Renal pelvis (tissue), 1 donor: ENCODE measurements at regions not wholly inside any gene's neighbourhood (a gene's known extent, or its start where the extent isn't known, plus 50 kb on each side); places are given as distances from the start of the nearest gene placed in this dataset.
"Not testable (repeated sequence)": the region's sequence is repeated elsewhere in the genome, so short reads cannot be mapped to it uniquely, and the experiment has no call there.

Experiments
- DNase-seq: peaks from one replicate; pipeline ENCODE4 v3.0.0-alpha.2; 2013

GRCh38 chr1:195933835-195934234, 674.4 kb downstream of the KCNT2 start:
- no peak for DNase-seq

- DNase-seq, result no peak
Measured at GRCh38 chr1:195915826-195916225, 692.4 kb downstream of the KCNT2 start.

GRCh38 chr1:195909061-195909460, 699.2 kb downstream of the KCNT2 start:
- no peak for DNase-seq

GRCh38 chr1:195908121-195908520, 700.1 kb downstream of the KCNT2 start:
- no peak for DNase-seq

GRCh38 chr1:195903203-195903602, 705.0 kb downstream of the KCNT2 start:
- DNase-seq, result no peak

GRCh38 chr1:195902779-195903178, 705.5 kb downstream of the KCNT2 start:
- DNase-seq, result no peak

- DNase-seq, result no peak
Measured at GRCh38 chr1:195899762-195900352, 708.4 kb downstream of the KCNT2 start.

- DNase-seq, result no peak
Measured at GRCh38 chr1:195898924-195899323, 709.3 kb downstream of the KCNT2 start.

- DNase-seq, result no peak
Measured at GRCh38 chr1:195898373-195898772, 709.9 kb downstream of the KCNT2 start.

GRCh38 chr1:195897076-195897475, 711.2 kb downstream of the KCNT2 start:
- no peak for DNase-seq

- no peak for DNase-seq
Measured at GRCh38 chr1:195894411-195894810, 713.8 kb downstream of the KCNT2 start.

- DNase-seq, result no peak
Measured at GRCh38 chr1:195886000-195886399, 722.2 kb downstream of the KCNT2 start.

- no peak for DNase-seq
Measured at GRCh38 chr1:195878478-195878877, 729.8 kb downstream of the KCNT2 start.

GRCh38 chr1:195876792-195877191, 731.4 kb downstream of the KCNT2 start:
- DNase-seq, result no peak

- DNase-seq, result no peak
Measured at GRCh38 chr1:195872376-195872775, 735.9 kb downstream of the KCNT2 start.

GRCh38 chr1:195867638-195868037, 740.6 kb downstream of the KCNT2 start:
- no peak for DNase-seq

GRCh38 chr1:195866781-195867222, 741.4 kb downstream of the KCNT2 start:
- no peak for DNase-seq

- DNase-seq, result no peak
Measured at GRCh38 chr1:195866091-195866780, 742.0 kb downstream of the KCNT2 start.

- DNase-seq, result no peak
Measured at GRCh38 chr1:195851804-195852203, 756.4 kb downstream of the KCNT2 start.

GRCh38 chr1:195851016-195851601, 757.1 kb downstream of the KCNT2 start:
- no peak for DNase-seq

- no peak for DNase-seq
Measured at GRCh38 chr1:195849180-195849579, 759.1 kb downstream of the KCNT2 start.

GRCh38 chr1:195847957-195848875, 760.0 kb downstream of the KCNT2 start:
- not testable (repeated sequence) for DNase-seq
